ENCODE measurements at regions not wholly inside any gene's neighbourhood (a gene's known extent, or its start where the extent isn't known, plus 50 kb on each side); places are given as distances from the start of the nearest gene placed in this dataset.

DNA sequence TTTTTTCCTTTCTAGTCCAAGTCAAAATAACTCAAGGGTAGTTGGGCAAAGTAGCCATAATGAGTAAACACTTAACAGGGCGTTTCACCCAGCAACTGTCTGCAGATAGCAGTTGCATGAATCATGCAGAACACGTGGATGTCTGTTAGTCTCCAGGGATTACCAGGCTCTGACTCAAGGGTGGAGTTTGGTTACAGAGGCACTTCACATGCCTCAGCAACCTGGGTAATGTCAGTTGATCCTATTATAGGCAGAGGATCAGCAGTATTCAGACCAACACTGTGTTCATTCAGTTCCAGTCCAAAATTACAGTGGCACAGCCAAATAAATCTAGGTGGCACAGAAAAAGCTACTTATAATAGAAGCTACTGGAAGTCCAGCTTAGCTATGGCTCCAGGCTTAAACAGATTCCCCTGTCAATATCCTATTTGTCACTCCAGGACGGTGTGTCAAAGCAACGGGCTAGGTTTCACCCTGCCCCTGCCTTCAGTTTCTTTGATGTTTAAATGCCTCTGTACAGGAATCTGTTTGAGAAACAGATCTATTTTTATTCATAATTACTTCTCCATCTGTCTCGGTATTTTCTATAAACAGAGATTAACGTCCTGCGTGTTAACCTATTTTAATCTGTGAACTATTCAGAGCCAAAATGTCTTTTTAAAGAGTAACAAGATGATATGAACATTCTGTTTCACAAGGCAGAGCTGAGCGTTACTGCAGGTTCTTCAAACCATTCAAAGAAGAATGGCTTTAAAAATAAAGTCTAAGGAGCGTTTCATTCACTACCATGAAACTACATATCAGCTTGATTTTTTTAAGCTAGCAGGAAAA lies 162.6 kb upstream of the AKR1E2 start:
- peak; percentile 8 for DNase-seq (ENCODE audit: low spot score)
- TF ChIP-seq, protein P1, sequence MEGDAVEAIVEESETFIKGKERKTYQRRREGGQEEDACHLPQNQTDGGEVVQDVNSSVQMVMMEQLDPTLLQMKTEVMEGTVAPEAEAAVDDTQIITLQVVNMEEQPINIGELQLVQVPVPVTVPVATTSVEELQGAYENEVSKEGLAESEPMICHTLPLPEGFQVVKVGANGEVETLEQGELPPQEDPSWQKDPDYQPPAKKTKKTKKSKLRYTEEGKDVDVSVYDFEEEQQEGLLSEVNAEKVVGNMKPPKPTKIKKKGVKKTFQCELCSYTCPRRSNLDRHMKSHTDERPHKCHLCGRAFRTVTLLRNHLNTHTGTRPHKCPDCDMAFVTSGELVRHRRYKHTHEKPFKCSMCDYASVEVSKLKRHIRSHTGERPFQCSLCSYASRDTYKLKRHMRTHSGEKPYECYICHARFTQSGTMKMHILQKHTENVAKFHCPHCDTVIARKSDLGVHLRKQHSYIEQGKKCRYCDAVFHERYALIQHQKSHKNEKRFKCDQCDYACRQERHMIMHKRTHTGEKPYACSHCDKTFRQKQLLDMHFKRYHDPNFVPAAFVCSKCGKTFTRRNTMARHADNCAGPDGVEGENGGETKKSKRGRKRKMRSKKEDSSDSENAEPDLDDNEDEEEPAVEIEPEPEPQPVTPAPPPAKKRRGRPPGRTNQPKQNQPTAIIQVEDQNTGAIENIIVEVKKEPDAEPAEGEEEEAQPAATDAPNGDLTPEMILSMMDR (IDR thresholded peaks at IDR 0.05; ENCODE audit: extremely low read depth, missing control alignments), result no peak

DNA sequence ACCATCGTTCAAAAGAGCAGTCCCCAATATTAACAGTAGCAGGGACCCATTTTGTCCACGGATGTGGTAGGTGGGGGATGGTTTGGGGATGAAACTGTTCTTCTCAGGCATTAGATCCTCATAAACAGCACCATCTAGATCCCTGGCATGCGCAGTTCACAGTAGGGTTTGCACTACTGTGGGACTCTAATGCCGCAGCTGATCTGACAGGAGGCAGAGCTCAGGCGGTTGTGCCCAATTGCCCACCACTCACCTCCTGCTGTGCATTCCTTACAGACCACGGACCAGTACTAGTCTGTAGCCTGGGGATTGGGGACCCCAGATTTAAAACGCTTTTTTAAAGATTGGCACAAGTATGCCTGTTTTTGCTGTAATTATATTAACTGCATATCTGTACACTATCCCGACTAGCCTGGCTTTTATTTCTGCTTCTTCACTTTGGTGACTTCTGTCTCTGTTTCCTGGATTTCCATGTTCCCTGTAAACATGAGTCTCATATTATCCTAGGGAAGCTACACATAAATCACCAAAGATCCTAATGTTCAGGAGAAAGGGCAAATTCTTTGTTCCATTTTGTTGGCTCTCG lies 163.3 kb upstream of the AKR1E2 start:
- DNase-seq (ENCODE audit: low spot score), result no peak
- TF ChIP-seq, protein P1 (IDR thresholded peaks at IDR 0.05; ENCODE audit: extremely low read depth, missing control alignments), result no peak

DNA sequence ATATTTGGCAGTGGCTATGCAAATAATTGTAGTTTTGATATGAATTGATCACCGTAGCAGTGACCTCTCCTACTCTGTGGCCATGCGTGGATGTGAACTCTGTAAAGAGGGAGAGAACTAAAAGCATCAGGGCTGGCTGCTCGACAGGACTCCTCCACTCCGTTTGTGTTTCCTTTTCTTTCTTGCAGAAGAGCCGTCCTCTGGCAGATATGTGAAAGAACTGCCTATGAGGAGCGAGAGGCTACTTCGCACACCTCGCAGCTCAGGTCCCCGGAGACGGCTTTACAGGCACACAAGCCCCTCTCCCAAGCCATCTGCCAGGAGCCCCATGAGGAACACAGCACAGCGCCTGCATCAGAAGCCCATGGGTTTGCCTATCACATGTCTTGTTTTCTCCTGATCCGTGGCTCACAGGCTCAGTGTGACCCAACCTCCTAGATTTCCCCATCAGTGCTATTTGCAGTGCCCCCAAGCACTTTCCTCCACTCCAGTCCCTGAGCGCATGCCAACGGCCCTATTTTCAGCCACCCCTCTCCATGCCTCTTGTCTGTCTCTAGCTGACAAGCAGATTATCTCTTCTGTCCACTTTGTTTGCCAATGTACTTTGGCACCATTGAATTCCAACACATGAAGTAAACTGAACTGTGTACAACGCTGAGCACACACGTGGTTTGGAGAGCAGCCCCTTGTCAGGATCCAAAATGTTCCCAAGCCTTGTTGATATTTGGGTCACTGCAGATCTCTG lies 164.3 kb upstream of the AKR1E2 start:
- no peak for DNase-seq (ENCODE audit: low spot score)
- TF ChIP-seq, protein P1 (IDR thresholded peaks at IDR 0.05; ENCODE audit: extremely low read depth, missing control alignments), result no peak

DNA sequence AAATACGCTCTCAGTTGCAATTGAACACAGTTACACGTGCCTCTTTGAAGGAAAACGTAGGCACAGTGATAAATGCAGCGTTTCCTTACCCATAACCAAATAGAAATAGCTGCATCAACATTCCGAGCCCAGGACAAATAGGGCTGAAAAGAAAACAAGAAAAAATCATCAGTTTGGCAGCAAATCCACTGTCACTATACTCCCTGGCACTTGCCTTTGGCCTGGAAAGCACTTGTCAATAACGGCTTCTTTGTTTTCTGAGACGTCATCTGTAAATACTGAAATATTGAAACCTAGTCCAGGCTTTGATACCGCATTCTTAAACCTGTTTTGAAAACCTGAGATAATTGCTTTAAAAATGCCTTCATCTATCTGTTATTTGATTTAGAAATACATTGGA lies 167.2 kb upstream of the AKR1E2 start:
- TF ChIP-seq, protein P1 (IDR thresholded peaks at IDR 0.05; ENCODE audit: extremely low read depth, missing control alignments), result no peak
- DNase-seq (ENCODE audit: low spot score), result no peak

DNA sequence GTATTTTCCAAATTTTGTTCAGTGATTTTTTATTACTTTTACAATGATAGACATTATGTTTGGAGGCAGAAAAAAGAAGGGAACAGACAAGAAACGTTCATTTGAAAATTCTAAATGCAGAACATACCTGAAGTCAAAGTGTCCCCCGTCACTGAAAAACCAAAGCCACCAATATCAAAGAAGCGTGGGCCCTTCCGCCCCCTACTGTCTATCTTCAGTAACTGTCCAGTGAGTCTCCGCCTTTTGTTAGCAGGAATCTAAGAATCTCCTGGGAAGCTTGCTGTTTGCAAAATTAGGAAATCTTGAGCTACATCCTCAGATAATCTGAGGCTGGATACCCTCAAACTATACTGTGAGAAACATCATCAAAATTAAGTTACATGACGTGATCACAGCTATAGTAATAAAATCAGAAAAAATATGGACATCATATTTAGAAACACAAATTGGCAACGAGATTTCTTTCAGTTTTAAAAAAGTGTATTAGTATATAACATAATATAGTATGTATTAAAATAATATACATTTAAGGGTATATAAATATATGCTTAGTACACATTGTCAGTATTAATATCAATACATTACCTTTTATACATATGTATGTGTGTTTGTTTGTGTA lies 169.3 kb upstream of the AKR1E2 start:
- TF ChIP-seq, protein P1 (IDR thresholded peaks at IDR 0.05; ENCODE audit: extremely low read depth, missing control alignments), result peak; percentile 73
- peak; percentile 38 for DNase-seq (ENCODE audit: low spot score)

DNA sequence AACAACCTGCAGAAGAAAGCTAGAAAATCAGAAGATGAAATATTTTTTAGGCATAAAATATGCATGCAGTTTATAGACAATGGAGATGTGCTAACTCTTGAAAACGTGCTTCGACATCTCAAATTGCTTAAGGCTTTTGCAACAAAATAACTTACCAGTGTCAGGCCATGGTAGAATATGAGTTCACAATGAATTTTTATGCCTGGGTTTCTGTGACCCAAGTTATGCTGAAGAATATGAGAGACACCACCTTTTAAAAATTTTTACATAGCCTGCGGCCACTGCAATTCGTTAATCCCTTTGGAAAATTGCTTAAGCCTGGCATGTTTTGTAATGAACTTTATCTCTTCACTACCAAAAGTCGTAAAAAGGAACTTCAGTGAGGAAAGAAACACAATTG lies 170.1 kb upstream of the AKR1E2 start:
- TF ChIP-seq, protein P1 (IDR thresholded peaks at IDR 0.05; ENCODE audit: extremely low read depth, missing control alignments), result no peak

More for the DNA sequence above, 170.1 kb upstream of the AKR1E2 start:
- no peak for DNase-seq (ENCODE audit: low spot score)

All from GM20000 (cell line).